ENCODE measurements at regions not wholly inside any gene's neighbourhood (a gene's known extent, or its start where the extent isn't known, plus 50 kb on each side); places are given as distances from the start of the nearest gene placed in this dataset.

DNA sequence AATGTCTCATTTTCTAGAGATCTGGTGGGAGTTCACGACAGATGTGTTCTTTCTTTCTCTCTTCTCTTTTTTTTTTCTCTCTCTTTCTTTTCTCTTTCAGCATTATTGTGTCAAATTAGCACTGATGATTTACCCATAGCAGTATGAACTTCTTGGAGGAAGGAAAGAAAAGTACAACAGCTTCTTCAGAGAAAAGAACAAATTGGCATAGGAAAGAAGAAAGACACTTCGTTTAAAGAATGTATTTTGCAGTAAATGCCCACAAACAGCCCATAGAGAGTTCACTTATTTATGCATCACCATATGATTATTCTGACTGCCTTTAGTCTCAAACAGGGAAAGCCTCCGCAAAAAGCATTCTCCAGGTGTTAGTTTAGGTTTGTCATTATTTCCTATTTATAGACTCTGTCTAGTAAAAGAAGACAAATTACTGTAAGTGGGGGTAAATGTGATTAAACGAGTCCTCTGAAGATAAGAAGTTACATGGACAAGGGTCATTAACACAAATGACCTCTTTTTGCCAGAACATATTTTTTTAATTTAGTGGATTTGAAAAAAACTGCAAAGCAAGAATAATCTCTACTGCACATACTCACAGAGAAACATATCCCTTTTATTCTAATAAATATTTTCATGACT, 68.0 kb downstream of the POU5F2 start:
- TF ChIP-seq CTCF (IDR thresholded peaks at IDR 0.05; ENCODE audit: insufficient read depth, low read depth, low read length) = no peak
- no peak for TF ChIP-seq EZH2 (IDR thresholded peaks at IDR 0.05; ENCODE audit: insufficient read depth, low read length)
